BJ (cell line): ENCODE measurements at regions not wholly inside any gene's neighbourhood (a gene's known extent, or its start where the extent isn't known, plus 50 kb on each side); places are given as distances from the start of the nearest gene placed in this dataset.

ENCODE experiments used
- CTCF ChIA-PET: fragments of 350-600 bp; formaldehyde crosslinking; extraction: SDS; loops from one replicate; lab custom pipeline; 2021; ENCODE audit warnings: antibody characterized with exemption, inconsistent platforms; lab: Yijun Ruan, JAX
- POLR2A ChIA-PET: fragments of 300-600 bp; sonication (Branson Sonifier 250); formaldehyde crosslinking; extraction: SDS; loops from one replicate; lab custom pipeline; 2021; ENCODE audit warnings: antibody characterized with exemption; lab: Charles Lee
- DNase-seq: peaks from one replicate; pipeline ENCODE4 v3.0.0-alpha.2; 2011; ENCODE audit warnings: low read depth
- H3K27me3 ChIP-seq: 2 replicates; pipeline ENCODE4 v1.6.0; 2011; ENCODE audit warnings: low read length; ENCODE audit not compliant: control insufficient read depth, insufficient read depth
- H3K36me3 ChIP-seq: 2 replicates; pipeline ENCODE4 v1.5.1; 2011; ENCODE audit warnings: low read length; ENCODE audit not compliant: control insufficient read depth, insufficient read depth
- H3K4me3 ChIP-seq: 2 replicates; pipeline ENCODE4 v1.5.1; 2011; ENCODE audit warnings: low read depth, mild to moderate bottlenecking, control low read depth, low read length
- CTCF ChIP-seq: IDR thresholded peaks from 2 replicates; pipeline ENCODE4 v1.5.1; 2011; ENCODE audit warnings: low read depth, mild to moderate bottlenecking, control low read depth, inconsistent platforms, low read length, moderate library complexity; ENCODE audit not compliant: insufficient read depth

GRCh38 chr3:193861012-193861411 lies 268.0 kb downstream of the OPA1 start:
- CTCF ChIA-PET = no interaction called here
- no peak for DNase-seq
- Histone ChIP-seq H3K4me3 (no peak overlapping the region), H3K27me3 (no peaks in the 10 kb centered on the region), H3K36me3 (no peaks in the 10 kb centered on the region)
- POLR2A ChIA-PET = no interaction called here
- TF ChIP-seq CTCF = no peak

DNA sequence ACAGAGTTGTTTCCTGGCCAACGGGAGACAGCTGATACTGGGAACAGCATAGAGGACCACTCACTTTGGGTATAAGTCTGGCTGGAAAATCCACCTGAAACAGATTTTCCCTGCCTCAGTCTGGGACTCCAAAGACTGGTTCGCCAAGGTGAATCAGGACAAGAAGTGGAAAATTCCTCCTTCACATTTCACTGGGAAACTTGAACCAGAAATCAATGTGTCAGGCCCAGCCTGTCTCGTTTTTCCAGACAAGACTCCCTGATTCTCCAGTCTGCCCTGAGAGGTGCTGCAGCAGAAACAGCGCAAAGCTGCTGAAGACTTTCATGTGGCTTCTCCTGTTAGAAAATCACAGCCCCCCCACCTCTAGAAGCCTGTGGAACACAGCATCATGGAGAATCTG lies 269.8 kb downstream of the OPA1 start:
- no peak for TF ChIP-seq CTCF
- ChIA-PET POLR2A (no interaction called here), CTCF (interaction anchor here (1.1 to 2.1 kb wide), 2 partner anchors 8 to 12 kb away, joined by 3 to 6 read pairs; no protein-coding TSS in a partner anchor)
- H3K4me3 ChIP-seq = no peak overlapping the region
- H3K36me3 ChIP-seq = no peaks in the 10 kb centered on the region
- DNase-seq = no peak
- no peaks in the 10 kb centered on the region for H3K27me3 ChIP-seq

- TF ChIP-seq CTCF = no peak
- ChIA-PET CTCF (interaction anchor here (0.6 to 2.1 kb wide), 5 partner anchors 9 to 82 kb away, joined by 3 to 6 read pairs (median 3); no protein-coding TSS in a partner anchor), POLR2A (no interaction called here)
- Histone ChIP-seq H3K4me3 (no peak overlapping the region), H3K27me3 (no peaks in the 10 kb centered on the region), H3K36me3 (no peaks in the 10 kb centered on the region)
- DNase-seq = no peak
These were observed 270.8 kb downstream of the OPA1 start for GRCh38 chr3:193863657-193864357.

DNA sequence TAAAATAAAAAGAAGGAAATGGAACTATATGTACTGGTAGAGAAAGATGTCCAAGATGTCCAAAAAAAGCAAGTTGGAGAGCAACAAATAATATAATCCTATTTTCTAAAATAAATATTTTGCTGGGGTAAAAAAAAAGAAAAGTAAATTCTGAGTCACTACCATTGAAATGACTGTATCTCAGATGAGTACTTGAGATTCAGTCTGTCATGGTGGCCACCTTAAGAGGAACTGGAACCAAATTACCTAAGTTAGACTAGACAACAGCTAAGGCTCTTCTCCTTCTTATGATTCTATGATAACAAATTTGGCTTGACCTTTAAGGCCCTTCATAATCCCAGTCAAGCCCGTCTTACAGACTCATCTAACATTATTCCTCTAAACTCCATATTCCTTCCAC lies 270.6 kb upstream of the HES1 start:
- Histone ChIP-seq H3K27me3 (no peaks in the 10 kb centered on the region), H3K36me3 (no peaks in the 10 kb centered on the region), H3K4me3 (no peak overlapping the region)
- POLR2A ChIA-PET = no interaction called here
- CTCF ChIA-PET = no interaction called here
- no peak for TF ChIP-seq CTCF
- DNase-seq = no peak

DNA sequence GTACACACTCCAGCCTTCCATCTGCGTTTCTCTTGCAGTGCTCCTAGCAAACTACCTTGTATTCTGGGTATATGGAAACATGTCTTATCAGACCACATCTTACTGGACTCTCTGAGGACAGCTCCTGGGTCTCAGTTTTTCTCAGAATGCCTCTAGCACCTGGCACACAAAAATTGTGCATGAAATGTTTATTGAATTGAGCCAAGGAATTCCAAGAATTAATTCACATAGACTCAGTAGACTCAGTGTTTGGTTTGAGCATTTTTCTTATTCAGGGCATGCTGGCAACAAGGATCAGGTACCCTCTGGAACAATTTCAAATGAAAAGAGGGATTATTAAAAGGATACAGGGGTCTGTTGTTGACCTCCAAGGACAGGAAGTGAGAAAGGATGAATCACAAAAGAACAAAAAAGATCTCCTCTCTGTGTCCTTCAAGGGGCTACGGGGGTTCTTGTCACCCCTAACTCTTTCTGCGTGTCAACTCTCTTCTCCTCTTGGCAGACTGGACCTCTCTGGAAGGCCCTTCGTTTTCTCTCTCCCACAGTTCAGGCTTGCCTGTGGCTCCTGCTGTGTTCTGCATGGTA lies 270.0 kb upstream of the HES1 start:
- ChIA-PET POLR2A (no interaction called here), CTCF (no interaction called here)
- no peak for TF ChIP-seq CTCF
- Histone ChIP-seq H3K4me3 (no peak overlapping the region), H3K27me3 (0 out of 2 replicates have a peak, but pooled peaks cover 2% of the 10 kb centered on the region), H3K36me3 (no peaks in the 10 kb centered on the region)
- DNase-seq = no peak
